ENCODE measurements at regions not wholly inside any gene's neighbourhood (a gene's known extent, or its start where the extent isn't known, plus 50 kb on each side); places are given as distances from the start of the nearest gene placed in this dataset.
A peak's percentile ranks its signal among the peaks of the same experiment; 100 is the strongest.

- Mint-ChIP-seq H3K27ac (no peak overlapping the region), H3K27me3 (ENCODE audit: low read depth) (no peaks in the 10 kb centered on the region), H3K36me3 (ENCODE audit: low read depth) (no peaks in the 10 kb centered on the region), H3K4me1 (no peaks in the 10 kb centered on the region), H3K4me3 (no peak overlapping the region), H3K9me3 (no peaks in the 10 kb centered on the region)
- no peak for TF ChIP-seq CTCF (IDR thresholded peaks at IDR 0.05; ENCODE audit: unreplicated experiment in 3 of 3)
Observed at GRCh38 chr2:198695879-198696278, 761.9 kb downstream of the SATB2 start.

DNA sequence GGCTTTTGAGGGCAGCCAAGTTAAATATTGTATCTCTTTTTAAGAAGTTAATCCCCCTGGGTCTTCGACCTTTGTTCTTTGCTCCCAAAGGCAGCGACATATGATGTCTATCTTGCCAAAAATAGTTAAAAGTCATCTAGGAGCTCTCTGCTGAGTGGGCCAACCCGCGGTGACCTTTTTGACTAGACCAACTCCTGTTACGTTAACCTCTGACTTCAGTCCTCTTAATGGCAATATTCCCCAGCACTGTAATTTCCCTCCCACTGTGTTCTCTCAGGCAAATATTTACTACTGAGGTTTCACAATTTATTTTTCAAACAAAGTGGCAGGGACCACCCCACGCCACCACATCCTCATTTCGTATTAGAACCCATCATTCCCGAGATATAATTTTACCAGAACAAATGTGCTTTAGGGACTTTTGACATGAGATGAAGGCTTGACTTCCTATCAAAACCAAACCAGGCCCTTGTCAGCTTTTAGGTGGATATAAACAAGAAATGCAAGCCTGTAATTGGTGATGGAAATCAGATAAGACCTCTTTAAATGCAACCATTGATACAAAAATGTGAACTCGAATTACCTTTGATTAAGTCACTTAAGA is 764.7 kb downstream of the SATB2 start:
- Mint-ChIP-seq H3K9me3 (peaks cover 11% of the 10 kb centered on the region), H3K27me3 (ENCODE audit: low read depth) (peaks cover 4% of the 10 kb centered on the region), H3K27ac (peak overlapping the region in 2 of 3 experiments; percentile 61 to 78), H3K4me1 (no peaks in the 10 kb centered on the region), H3K4me3 (no peak overlapping the region), H3K36me3 (ENCODE audit: low read depth) (no peaks in the 10 kb centered on the region)
- TF ChIP-seq CTCF (IDR thresholded peaks at IDR 0.05; ENCODE audit: unreplicated experiment in 3 of 3) = no peak

- Mint-ChIP-seq H3K36me3 (ENCODE audit: low read depth) (no peaks in the 10 kb centered on the region), H3K9me3 (peaks cover 17% of the 10 kb centered on the region), H3K27me3 (ENCODE audit: low read depth) (peaks cover 8% of the 10 kb centered on the region), H3K27ac (no peak overlapping the region), H3K4me3 (no peak overlapping the region), H3K4me1 (no peaks in the 10 kb centered on the region)
- TF ChIP-seq CTCF (IDR thresholded peaks at IDR 0.05; ENCODE audit: unreplicated experiment in 3 of 3) = no peak
Observed at GRCh38 chr2:198691236-198691635, 766.5 kb downstream of the SATB2 start.

DNA sequence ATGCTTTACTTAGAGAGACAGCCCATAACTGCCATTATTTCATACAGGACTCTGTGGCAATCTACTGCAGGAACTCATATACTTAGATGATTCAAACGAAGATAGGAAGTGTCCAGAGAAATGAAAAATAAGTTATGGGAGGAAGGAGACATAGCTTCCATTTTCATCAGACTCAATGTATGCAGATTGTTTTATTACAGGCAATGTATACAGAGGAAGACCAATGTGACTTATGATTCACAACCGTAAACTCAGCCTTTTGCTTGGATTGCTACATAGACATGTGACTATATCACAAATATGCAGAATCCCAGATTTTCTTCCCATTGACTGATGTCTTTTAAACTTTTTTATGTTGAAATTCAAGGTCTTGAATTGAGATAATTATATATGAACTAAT is 793.4 kb downstream of the SATB2 start:
- H3K4me3 Mint-ChIP-seq = no peak overlapping the region
- no peak for TF ChIP-seq CTCF (IDR thresholded peaks at IDR 0.05; ENCODE audit: unreplicated experiment in 3 of 3)
- H3K27me3 Mint-ChIP-seq (ENCODE audit: low read depth) = no peaks in the 10 kb centered on the region
- no peaks in the 10 kb centered on the region for H3K9me3 Mint-ChIP-seq
- H3K36me3 Mint-ChIP-seq (ENCODE audit: low read depth) = no peaks in the 10 kb centered on the region
- H3K27ac Mint-ChIP-seq = no peak overlapping the region
- peaks cover 13% of the 10 kb centered on the region for H3K4me1 Mint-ChIP-seq

DNA sequence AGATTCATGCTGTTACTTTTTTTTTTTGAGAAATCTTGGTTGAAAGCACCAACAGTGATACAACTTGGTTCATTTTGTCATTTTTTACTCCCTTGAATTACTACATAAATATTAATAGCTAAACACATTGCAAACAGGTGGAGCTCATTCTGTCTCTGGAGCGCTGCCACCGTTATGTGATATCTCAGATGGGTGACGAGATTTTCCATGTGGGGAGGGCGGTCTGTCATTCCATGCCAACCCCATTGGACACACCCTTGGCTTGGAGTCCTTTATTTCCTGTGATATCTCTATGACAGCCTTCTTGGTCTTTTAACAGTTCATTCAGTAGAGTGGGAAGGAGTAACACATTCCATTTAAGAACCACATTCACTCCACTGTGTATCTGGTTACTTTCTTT is 794.8 kb downstream of the SATB2 start:
- no peaks in the 10 kb centered on the region for H3K9me3 Mint-ChIP-seq
- peak overlapping the region in 1 of 3 experiments; percentile 27 for H3K4me3 Mint-ChIP-seq
- H3K27me3 Mint-ChIP-seq (ENCODE audit: low read depth) = no peaks in the 10 kb centered on the region
- peak overlapping the region in 2 of 3 experiments; percentile 66 to 83 for H3K27ac Mint-ChIP-seq
- TF ChIP-seq CTCF (IDR thresholded peaks at IDR 0.05; ENCODE audit: unreplicated experiment in 3 of 3) = no peak
- H3K4me1 Mint-ChIP-seq = peaks cover 27% of the 10 kb centered on the region
- H3K36me3 Mint-ChIP-seq (ENCODE audit: low read depth) = no peaks in the 10 kb centered on the region

GRCh38 chr2:198660501-198660900 is 797.2 kb downstream of the SATB2 start:
- H3K4me1 Mint-ChIP-seq = peaks cover 32% of the 10 kb centered on the region
- no peak overlapping the region for H3K4me3 Mint-ChIP-seq
- TF ChIP-seq CTCF (IDR thresholded peaks at IDR 0.05; ENCODE audit: unreplicated experiment in 3 of 3) = no peak
- no peaks in the 10 kb centered on the region for H3K27me3 Mint-ChIP-seq (ENCODE audit: low read depth)
- no peaks in the 10 kb centered on the region for H3K36me3 Mint-ChIP-seq (ENCODE audit: low read depth)
- no peak overlapping the region for H3K27ac Mint-ChIP-seq
- no peaks in the 10 kb centered on the region for H3K9me3 Mint-ChIP-seq
